HG03520 (cell line): ENCODE measurements at regions not wholly inside any gene's neighbourhood (a gene's known extent, or its start where the extent isn't known, plus 50 kb on each side); places are given as distances from the start of the nearest gene placed in this dataset.

Source experiments
- ATAC-seq: cut with Tn5 transposase; IDR thresholded peaks from one replicate; pipeline ENCODE4 v1.9.1; 2021; ENCODE audit warnings: mild to moderate bottlenecking, moderate library complexity; ENCODE audit not compliant: unreplicated experiment

DNA sequence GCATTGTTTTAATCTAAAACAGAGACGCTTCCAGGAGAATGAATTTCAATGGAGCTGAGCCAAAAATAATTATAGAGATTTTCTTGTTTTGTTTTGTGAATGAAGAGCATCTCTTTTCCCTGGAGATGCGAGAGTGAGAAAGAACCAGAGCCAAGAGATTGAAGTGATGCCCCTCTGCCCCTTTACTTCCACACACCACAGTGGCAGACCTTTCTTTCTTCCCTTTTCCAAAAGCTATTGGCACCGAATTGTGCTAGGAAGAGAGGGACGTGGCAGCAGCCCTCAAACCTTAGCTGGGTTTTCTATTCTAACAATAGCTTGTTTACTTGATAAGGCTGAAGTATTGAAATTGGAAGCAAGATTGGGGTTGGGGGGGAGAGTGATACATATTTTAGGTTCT, 133.0 kb upstream of the TMEM161B start:
- ATAC-seq, result no peak

GRCh38 chr5:88401228-88401627, 132.6 kb upstream of the TMEM161B start:
- ATAC-seq, result no peak

DNA sequence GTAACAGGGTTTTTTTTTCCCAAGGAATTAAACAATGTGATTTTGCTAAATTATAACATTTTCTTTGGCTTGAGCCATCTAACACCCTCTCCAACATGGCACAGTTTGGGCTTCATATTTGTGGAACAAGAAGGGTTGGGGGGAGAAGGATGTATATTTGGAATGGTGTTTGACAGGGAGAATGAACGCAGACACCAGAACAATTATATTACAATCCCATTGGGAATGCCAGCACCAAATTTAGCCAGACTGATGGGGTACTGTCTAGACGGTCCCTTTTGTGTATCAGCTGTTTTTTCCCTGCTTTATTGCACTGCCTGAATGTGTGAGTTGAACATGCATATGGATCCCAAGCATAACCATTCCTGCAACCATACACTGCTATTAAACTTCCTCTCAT, 130.9 kb upstream of the TMEM161B start:
- ATAC-seq, result no peak

- ATAC-seq, result no peak
Measured at GRCh38 chr5:88398316-88398715, 129.7 kb upstream of the TMEM161B start.

DNA sequence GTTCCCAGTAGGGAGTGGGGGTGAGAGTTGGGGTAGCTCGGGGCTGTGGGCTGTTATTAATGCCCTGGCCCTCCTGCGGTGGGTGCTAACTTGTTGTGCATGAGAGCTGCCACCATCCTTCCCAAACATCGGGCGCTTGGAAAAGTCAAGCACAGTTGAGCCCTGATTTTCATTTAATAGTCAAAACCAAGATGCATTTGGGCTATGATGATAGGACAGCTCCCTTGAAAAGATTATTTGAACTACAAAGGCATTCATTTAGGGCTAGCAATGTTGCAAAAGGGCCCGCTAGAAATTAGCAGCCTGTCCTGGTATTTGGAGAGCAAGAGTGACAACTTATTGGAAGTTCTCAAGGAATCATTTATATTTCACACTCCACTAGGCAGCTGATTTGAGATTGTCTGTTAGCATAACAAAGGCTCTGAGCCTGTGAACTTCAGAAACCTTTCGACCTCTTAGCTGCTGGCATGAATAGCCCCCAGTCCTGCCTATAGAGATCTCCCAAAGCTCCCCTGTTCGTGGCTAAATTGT, 128.2 kb upstream of the TMEM161B start:
- ATAC-seq, result no peak

DNA sequence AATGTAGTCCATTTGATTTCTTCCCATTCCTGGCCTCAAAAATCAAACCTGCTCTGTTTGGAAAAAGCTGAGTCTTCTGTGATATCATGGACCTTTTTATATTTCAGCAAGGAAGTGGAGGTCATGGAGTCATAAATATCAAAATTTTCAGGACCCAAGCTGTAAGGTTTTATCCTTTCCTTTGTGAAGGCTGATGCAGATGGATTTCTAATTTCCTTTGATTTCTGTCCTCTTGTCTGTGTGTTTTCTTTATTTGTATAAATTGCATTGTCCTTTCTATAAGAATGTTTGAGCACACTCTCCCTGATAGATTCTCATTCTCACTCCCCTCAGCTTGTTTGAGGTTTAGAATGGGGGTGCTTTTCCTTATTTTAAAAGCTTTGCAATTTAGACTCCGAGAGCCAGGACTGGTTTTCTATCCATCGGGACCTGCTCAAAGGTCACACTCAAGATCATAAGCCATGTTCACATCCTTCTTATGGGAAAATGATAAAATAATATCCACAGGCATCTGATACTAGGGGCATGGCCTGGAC, 127.4 kb upstream of the TMEM161B start:
- ATAC-seq, result no peak

DNA sequence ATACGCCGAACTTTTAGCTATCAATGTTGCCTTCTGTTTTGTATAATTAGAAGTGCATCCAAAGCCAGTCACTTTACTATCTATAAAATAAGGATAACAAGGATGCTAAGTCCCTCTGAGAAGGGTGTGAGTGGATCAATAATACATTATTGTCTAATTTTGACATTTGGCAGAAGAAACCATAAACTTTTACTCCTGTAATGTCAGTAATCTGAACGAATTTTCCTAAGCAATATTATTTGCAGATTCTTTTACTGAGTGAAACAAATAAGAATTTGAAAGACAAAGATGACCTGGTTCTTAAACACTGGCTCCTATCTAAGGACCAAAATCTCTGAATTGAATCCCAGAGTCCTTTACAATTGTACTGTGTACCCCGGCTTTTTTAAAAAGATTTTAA, 126.6 kb upstream of the TMEM161B start:
- no peak for ATAC-seq

DNA sequence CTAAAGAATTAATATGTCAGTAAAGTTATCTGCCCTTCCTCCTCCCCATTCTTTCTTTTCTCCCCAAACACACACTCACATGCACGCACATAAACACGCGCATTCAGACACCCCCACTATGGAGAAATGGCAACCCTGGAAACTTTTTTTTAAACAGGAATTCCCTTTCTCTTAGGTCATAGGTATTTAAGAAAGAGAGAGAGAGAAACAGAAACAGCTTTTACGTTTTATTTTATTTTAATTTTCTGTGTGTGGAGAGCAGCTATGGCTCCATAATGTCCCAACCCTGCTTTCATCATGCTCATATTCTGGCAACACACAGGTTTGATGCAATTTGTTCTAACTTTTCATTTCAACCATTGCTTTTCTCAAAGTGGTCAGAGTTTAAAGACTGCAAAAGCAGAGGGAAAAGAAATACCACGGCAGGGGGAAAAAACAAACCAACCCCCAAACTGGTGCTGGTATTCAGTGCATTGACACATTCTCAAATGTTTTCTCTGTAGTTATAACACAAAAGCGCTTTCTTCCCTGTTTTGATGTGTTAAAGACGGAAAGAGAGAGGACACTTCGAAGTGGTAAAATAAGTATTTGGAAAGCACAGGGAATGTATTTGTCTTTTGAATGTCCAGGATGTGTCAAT, 126.0 kb upstream of the TMEM161B start:
- no peak for ATAC-seq

GRCh38 chr5:88393716-88394535, 125.3 kb upstream of the TMEM161B start:
- ATAC-seq, result no peak

DNA sequence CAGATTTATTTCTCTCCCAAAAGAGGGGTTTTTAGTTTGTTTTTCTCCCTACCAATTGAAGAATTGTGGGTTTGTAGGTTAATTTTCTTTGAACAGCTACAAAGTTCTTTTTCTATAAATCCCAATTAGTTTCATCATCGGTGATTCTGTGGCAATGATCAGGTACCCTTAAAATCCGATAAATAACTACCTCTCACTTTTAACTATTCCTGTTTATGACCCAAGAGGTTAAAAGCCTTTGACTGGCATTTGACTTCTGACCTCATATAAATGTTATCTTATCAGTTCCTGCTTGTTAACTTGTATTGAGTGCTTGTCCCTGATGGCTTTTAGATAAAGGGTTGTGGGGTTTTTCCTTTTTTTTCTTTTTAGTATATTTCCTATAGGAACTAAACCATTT, 124.4 kb upstream of the TMEM161B start:
- ATAC-seq, result no peak

DNA sequence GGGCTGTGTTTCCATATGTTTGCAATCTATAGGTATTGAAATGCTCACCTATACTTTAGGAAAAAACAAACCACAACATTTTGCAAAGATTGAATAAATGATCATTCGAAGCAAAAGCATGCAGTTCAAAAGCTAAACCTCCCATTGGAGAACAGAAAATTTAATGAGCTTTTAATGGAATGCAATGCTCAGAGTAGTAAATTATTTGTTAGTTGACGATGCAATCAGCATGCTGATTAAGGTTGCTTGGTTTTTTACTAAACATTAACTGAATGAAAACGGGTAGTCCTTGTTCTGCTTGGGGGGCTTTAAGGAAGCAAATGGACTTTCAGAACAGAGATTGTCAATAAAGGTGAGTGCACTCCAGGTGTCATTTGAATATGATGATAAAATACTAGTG, 123.3 kb upstream of the TMEM161B start:
- no peak for ATAC-seq

DNA sequence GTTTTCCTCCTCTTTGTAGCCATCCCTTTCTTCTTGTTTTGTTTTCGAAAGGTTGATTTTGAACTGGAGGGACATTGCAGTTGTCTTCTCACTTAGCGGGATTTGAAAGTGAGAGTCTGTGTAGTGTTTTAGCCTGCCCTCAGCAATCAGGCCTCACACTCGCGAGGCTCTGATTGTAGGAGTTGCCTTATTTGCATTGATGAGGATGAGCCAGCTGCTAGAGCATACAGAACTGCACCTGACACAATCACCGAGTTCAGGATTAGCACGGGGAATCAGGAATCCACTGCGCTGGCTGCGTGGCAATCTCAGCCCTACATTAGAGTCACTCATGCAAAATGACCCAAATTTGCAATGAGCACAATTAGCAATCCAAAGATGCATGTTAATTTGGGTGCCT, 122.5 kb upstream of the TMEM161B start:
- no peak for ATAC-seq

DNA sequence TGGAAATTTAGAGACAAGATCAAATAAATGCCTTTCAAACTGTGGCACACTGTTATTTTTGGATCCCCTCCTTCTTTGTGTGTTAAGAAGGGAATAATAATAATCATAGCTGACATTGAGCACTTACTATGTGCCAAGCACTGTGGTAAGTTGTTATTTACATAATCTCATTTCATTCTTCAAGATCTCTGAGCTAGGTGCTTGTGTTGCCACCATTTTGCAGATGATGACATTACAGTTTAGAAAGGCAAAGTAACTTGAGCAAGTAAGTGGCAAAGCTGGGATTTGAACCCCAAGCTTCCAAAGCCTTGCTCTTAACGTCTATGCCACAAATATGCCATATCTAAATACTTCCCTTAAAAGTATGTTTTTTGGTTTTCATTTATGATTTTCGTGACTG, 121.8 kb upstream of the TMEM161B start:
- no peak for ATAC-seq

DNA sequence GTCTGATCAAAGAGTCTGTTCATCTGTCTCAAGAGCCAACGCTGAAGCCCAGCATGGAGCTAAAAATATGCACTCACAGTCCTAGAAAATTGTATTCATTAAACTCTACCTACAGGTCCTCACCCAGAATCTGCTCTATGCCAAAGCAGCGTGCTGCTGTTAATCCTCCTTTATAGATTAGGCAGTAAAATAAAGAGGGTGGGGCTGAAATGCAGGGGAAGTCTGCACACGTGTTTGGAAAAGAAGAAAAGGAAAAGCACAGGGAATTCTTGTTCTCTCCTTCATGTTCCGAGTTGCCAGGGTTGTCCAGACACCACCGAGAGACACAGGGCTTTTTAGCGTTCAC, 121.4 kb upstream of the TMEM161B start:
- no peak for ATAC-seq

DNA sequence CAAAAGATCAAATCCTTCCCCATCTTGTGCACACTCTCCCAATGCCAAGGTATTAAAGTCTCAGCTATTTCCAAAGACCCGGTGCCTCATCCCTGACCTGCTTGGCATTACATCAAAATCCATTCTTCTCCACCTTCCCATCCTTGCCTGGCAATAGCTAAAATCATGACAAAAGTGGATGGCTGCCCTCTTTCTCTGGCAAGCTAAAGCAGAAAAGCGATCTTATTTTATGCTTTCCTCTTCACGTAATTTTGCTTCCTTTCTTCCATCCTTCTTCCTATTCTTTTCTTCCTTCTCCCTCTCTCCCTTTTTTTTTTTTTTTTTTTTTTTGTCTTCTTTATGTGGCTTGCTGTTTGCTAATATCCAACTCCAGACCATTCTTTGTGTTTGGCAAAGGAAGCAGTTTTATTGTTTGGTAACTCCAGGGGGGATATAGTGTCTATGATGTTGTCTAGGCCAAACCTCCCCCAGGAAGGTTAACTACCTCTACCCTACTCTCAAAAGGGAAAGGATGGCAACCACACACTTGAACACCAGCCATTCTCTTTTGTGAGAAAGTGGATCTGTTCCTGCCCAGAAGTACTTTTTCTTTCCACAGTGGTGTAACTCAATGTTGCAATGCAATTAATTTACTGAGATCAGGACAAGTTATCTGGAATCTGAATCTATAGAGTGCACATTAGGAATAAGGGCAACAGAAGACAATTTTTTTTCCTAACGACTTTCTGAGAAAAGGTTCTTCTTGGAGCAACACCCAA, 120.9 kb upstream of the TMEM161B start:
- ATAC-seq, result no peak

DNA sequence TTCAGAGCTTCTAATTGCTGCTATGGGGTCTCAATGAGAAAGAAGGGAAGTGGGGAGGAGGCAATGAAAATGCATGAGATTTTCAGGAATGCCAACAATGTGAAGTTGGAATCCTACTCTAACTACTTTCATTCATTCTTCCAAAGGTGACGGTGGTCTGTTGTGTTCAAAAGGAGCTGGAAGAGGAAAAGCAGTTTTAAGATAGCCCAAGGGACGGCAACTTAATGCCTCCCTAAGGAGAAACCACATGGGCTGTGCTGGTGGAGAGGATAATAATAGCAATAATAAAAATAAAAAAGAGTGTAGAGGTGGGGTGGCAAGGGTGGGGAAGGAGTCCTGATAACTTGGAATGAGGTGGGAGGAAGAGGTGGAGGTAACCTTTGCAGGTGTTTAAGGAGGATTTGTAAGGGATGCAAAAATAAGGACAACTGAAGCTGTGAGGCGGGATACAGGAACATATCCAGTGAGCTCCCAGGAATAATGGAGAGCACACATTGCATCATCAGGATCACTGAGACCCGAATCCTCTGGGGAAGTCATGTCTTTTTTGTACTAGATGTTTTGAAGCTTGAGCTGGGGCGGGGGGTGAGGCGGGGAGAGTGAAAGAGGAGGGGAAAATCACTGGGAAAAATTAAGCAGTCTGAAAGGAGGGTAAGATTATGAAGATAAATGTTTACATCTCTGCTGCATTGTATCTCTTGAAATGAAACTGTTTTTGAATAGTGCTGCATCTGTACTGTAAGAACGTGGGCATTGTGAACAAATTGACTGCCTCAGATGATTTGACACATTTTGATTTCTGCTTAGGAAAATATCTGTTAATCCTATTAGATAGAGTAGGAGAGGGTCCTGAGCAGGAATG, 120.1 kb upstream of the TMEM161B start:
- no peak for ATAC-seq

- no peak for ATAC-seq
Measured at GRCh38 chr5:88384886-88385285, 116.2 kb upstream of the TMEM161B start.

DNA sequence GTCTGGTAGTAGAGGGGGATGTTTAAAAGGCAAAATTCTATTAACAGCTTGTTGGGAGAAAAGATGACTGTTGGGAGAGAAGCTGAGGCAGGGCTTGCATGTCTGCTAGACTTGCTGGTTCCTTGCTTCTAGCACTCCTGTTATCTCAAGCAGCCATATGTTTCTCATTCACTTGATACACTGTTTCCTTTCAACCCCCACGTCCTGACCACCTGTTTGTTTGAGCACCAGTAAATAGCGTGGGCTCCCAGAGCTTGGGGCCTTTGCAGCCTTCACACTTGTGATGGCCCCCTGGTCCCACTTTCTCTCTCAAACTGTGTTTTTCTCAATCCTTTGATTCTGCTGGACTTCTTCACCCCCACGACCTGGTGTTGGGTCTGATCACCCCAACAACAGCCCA, 111.7 kb upstream of the TMEM161B start:
- ATAC-seq, result no peak

GRCh38 chr5:88377705-88378656, 109.3 kb upstream of the TMEM161B start:
- no peak for ATAC-seq
